Esophagus (tissue), 2 donors: ENCODE measurements at regions not wholly inside any gene's neighbourhood (a gene's known extent, or its start where the extent isn't known, plus 50 kb on each side); places are given as distances from the start of the nearest gene placed in this dataset.
A peak's percentile ranks its signal among the peaks of the same experiment; 100 is the strongest.
"Not testable (repeated sequence)": the region's sequence is repeated elsewhere in the genome, so short reads cannot be mapped to it uniquely, and the experiment has no call there.

Experiments
- H3K27ac ChIP-seq, 2 donors: one replicate each; pipeline ENCODE4 v1.5.1; 2013; ENCODE audit warnings: low read depth in 2 of 2, mild to moderate bottlenecking in 2 of 2, inconsistent platforms in 1 of 2, low read length in 1 of 2, moderate library complexity in 1 of 2
- H3K27me3 ChIP-seq, 2 donors: one replicate each; pipeline ENCODE4 v1.6.1; 2013; ENCODE audit warnings: low read length in 2 of 2, control low read depth in 1 of 2, mild to moderate bottlenecking in 1 of 2; ENCODE audit not compliant: insufficient read depth in 2 of 2, control insufficient read depth in 1 of 2
- H3K36me3 ChIP-seq, 2 donors: one replicate each; pipeline ENCODE4 v1.6.1; 2013; ENCODE audit warnings: low read length in 1 of 2; ENCODE audit not compliant: control insufficient read depth in 2 of 2, insufficient read depth in 2 of 2
- H3K4me1 ChIP-seq, 2 donors: one replicate each; pipeline ENCODE4 v1.6.1; 2013; ENCODE audit warnings: low read length in 1 of 2; ENCODE audit not compliant: control insufficient read depth in 2 of 2, insufficient read depth in 2 of 2
- H3K4me3 ChIP-seq, 2 donors: one replicate each; pipeline ENCODE4 v1.5.1; 2013; ENCODE audit warnings: low read length in 2 of 2, mild to moderate bottlenecking in 2 of 2, low read depth in 1 of 2, moderate library complexity in 1 of 2
- H3K9me3 ChIP-seq, 2 donors: one replicate each; pipeline ENCODE4 v1.6.1; 2013; ENCODE audit warnings: mild to moderate bottlenecking in 2 of 2, low read depth in 1 of 2, low read length in 1 of 2, moderate library complexity in 1 of 2; ENCODE audit not compliant: control insufficient read depth in 2 of 2, insufficient read depth in 1 of 2
- WGBS, 2 donors: extraction: QIAGEN DNeasy Blood & Tissue Kit; methylation state at CpG; one replicate each; pipeline ENCODE4 v1.1.7; 2013; 5-methylcytosine and 5-hydroxymethylcytosine counted together
- donor health status: healthy with polysubstance abuse.
- donor health status: Bipolar disorder and iron deficiency.

DNA sequence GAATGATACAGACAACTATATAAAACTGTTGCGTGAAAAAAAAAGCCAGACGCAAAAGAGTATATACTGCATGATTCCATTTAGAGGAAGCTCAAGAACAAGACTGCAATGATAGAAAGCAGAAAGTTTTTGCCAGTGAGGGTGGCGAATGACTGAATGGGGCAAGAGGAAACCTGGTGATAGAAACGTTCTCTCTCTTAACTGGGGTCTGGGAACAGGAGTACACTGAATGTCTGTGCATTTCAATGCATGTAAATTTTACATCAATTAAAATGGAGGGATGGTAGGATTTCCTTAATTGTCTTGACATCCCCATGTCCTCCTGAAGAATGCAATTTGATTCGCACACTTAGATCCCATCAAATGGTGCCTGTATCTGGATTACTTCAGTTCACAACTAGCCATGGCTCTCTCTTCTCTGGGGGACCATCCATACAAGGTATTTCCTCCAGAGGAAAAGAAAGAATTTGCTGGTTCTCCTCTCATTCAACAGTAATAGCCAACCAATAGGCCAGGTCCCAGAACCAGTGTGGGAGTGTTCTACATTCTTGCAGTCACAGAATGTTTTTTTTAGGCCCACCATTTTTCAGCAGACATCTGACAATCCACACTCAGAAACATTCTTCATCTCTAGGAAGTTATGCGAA lies 221.0 kb upstream of the KLF14 start:
- no peaks in the 10 kb centered on the region for H3K27me3 ChIP-seq
- H3K9me3 ChIP-seq: no peaks in the 10 kb centered on the region
- no peak overlapping the region for H3K4me3 ChIP-seq
- no peak overlapping the region for H3K27ac ChIP-seq
- peaks cover 0 to 7% of the 10 kb centered on the region in 2 donors for H3K36me3 ChIP-seq
- 88 to 89% methylated on average over 6 of the region's 6 CpGs for WGBS, 2 donors
- peaks cover 5 to 6% of the 10 kb centered on the region in 2 donors for H3K4me1 ChIP-seq

DNA sequence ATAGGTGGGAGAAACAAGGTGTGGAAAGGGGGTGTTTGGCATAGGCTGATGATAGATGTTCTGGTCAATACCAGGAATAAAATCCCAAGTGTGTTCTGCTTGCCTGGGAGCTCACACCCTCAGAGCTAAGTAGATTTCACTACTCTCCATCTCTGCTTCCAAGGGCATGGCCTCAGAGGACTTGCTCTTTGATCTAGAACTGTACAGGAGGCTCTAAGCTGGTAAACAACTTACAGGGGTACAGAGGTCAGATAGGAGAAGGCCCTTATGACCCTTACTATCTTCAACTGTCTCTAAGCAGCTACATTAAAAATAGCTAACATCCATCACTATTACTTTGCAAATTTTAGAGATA lies 221.5 kb upstream of the KLF14 start:
- no peak overlapping the region for H3K27ac ChIP-seq
- H3K9me3 ChIP-seq: no peaks in the 10 kb centered on the region
- H3K4me1 ChIP-seq: peaks cover 5 to 6% of the 10 kb centered on the region in 2 donors
- no peak overlapping the region for H3K4me3 ChIP-seq
- H3K27me3 ChIP-seq: no peaks in the 10 kb centered on the region
- H3K36me3 ChIP-seq: peaks cover 0 to 7% of the 10 kb centered on the region in 2 donors

DNA sequence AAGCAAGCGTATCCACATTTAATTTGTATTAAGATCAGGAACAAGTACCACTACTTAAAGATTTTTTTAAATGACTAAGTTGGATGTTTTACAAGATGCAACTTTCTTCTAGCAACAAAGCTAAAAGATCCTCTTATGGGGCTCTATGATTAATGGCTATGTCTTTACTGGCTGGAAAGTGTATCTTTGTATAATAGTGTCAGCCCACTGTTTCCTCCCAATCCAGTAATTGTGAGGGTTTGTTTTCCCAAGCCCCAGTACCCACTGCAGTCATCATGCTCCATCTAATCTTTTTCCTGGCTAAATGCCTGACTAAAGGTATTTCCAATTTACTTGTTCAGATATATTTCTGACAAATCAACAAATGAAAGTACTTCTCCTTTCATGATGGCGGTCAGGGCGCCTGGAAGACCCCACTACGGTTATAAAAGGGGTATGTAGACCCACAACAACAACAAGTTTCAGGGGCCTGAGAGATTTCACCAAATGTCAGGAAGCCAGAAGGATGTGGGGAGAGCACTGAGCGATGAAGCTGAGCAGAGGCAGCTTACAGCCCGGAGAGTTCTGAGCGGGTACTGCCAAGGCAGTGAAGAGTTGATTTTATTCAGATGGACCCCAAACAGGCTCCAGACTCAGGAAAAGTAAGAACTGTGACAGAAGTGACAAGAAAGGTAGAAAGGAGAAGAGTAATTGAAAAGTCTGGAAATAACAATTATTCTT lies 222.6 kb upstream of the KLF14 start:
- no peak overlapping the region for H3K4me3 ChIP-seq

DNA sequence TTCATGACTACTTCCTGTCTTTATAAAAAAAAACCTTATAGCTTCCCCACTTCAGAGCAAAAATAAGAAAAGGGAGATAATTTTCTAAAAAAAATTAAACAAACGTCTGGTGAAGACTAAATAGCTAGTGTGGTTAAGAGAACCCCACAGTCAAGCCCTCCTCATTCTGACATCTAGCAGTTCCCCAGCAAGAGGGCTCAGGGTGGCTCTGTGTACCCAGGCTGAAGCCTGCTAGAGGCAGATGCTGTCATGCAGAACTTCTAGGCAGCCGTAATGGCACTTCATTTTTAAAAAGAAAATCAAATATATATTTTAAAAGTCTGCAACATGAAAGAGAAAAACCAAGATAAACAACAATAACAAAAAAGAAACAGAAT lies 223.1 kb upstream of the KLF14 start:
- H3K27ac ChIP-seq: no peak overlapping the region
- no peaks in the 10 kb centered on the region for H3K36me3 ChIP-seq
- no peak overlapping the region for H3K4me3 ChIP-seq
- H3K27me3 ChIP-seq: no peaks in the 10 kb centered on the region
- peaks cover 0 to 2% of the 10 kb centered on the region in 2 donors for H3K4me1 ChIP-seq
- no peaks in the 10 kb centered on the region for H3K9me3 ChIP-seq
- WGBS, 2 donors: 35 to 44% methylated on average over 2 of the region's 2 CpGs

More for the DNA sequence above, 222.6 kb upstream of the KLF14 start:
- no peaks in the 10 kb centered on the region for H3K27me3 ChIP-seq
- H3K4me1 ChIP-seq: peaks cover 0 to 2% of the 10 kb centered on the region in 2 donors
- H3K36me3 ChIP-seq: no peaks in the 10 kb centered on the region
- H3K27ac ChIP-seq: peak overlapping the region in 1 of 2 donors; percentile 3
- WGBS, 2 donors: 56 to 65% methylated on average over 7 of the region's 7 CpGs
- H3K9me3 ChIP-seq: no peaks in the 10 kb centered on the region

DNA sequence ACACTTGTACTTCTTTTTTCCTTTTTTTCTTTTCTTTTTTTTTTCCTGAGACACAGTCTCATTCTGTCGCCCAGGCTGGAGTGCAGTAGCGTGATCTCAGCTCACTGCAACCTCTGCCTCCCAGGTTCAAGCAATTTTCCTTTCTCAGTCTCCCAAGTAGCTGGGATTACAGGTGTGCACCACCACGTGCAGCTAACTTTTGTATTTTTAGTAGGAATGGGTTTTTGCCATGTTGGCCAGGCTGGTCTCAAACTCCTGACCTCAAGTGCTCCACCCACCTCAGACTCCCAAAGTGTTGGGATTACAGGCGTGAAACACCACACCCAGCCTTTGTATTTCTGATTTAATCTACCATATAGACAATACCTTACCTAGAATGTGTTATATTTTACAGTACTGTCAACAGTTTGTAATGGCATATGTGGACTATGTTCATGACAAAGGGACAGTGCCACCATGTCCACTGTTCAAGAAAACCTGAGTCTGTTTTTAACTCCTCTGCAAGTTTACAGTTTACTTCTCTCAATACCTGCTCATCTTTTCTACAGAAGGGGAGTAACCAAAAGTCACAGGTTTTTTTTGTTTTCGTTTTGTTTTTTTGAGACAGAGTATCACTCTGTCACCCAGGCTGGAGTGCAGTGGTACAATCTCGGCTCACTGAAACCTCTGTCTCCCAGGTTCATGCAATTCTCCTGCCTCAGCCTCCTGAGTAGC lies 223.9 kb upstream of the KLF14 start:
- not testable (repeated sequence) for H3K4me1 ChIP-seq, H3K27me3 ChIP-seq, H3K36me3 ChIP-seq, H3K4me3 ChIP-seq, H3K9me3 ChIP-seq, H3K27ac ChIP-seq
- WGBS, 2 donors: 80 to 85% methylated on average over 6 of the region's 6 CpGs

DNA sequence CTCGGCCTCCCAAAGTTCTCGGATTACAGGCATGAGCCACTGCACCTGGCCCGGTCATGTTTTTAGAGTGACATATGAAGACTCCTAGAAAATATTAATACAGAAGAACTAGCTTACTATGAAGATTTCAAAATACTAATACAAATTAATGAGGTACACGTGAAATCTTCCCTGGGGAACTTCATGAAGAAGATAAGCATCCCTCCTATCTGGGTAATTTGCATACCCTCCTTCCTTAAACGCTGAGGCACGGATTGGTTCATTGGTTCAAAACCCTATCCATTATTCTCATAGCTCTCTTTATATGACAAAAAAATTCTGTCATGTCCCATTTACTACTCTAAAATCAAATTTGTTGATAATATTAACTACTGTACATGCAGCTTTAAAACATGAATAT lies 224.8 kb upstream of the KLF14 start:
- 55 to 74% methylated on average over 6 of the region's 6 CpGs for WGBS, 2 donors
- no peaks in the 10 kb centered on the region for H3K9me3 ChIP-seq
- H3K4me1 ChIP-seq: no peaks in the 10 kb centered on the region
- H3K4me3 ChIP-seq: no peak overlapping the region
- H3K27ac ChIP-seq: no peak overlapping the region
- H3K36me3 ChIP-seq: no peaks in the 10 kb centered on the region
- H3K27me3 ChIP-seq: no peaks in the 10 kb centered on the region

DNA sequence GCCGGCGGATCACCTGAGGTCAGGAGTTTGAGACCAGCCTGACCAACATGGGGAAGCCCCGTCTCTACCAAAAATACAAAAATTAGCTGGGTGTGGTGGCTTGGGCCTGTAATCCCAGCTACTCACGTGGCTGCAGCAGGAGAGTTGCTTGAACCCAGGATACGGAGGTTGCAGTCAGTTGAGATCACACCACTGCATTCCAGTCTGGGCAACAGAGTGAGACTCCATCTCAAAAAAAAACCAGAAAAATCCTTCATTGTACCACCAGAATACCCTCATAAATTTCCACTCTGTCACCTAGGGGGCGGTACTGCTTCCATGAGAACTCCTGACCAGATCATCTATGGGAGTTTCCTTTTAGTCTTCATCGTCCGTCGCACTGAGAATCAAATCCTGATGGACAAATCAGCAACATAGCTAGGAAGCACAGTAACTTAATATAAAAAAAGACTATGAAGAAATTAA lies 225.8 kb upstream of the KLF14 start:
- no peaks in the 10 kb centered on the region for H3K9me3 ChIP-seq
- H3K4me1 ChIP-seq: no peaks in the 10 kb centered on the region
- peak overlapping the region; percentile 65 to 74 for H3K27ac ChIP-seq
- peak overlapping the region in 1 of 2 donors; percentile 45 for H3K4me3 ChIP-seq
- no peaks in the 10 kb centered on the region for H3K27me3 ChIP-seq
- no peaks in the 10 kb centered on the region for H3K36me3 ChIP-seq
- 44 to 59% methylated on average over 9 of the region's 9 CpGs for WGBS, 2 donors

DNA sequence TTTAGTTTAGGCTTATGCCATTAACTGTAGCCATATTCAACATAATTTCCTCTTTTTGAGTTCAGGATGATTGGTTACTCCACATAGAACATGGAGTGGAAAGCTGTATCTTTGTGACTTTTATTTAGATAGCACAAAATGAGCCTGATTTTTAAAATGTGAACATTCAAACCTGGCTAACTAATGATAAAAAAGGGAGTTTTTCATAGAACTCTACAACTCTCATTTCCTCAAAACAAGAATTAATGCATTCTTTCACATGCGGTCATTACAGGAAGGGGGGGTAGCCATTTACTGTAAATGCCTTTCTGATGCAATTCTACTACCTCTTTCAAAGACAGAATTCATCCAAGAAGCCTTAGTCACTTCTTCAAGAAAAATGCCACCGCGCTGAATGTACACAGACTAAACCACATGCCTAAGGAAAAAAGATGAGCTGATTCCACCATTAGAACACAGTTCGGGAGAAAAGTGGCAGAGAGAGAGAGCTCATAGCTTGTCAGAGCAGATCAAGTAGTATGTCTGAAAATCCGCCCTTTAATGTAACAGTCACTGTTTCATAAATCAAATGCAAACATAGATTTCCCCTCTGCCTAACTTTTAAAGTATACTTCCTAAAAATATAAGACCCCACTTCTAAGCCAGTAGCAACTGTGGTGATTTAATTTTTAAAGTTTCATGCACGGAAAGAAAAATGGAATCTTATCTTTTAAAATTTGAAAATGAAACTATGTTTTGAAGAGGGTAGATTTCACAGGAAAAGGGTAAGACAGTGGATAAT lies 226.4 kb upstream of the KLF14 start:
- Histone ChIP-seq H3K4me1 (no peaks in the 10 kb centered on the region), H3K4me3 (peak overlapping the region in 1 of 2 donors; percentile 45), H3K9me3 (no peaks in the 10 kb centered on the region), H3K36me3 (no peaks in the 10 kb centered on the region), H3K27me3 (no peaks in the 10 kb centered on the region), H3K27ac (peak overlapping the region; percentile 65 to 82)
- WGBS, 2 donors: 25 to 49% methylated on average over 6 of the region's 6 CpGs

DNA sequence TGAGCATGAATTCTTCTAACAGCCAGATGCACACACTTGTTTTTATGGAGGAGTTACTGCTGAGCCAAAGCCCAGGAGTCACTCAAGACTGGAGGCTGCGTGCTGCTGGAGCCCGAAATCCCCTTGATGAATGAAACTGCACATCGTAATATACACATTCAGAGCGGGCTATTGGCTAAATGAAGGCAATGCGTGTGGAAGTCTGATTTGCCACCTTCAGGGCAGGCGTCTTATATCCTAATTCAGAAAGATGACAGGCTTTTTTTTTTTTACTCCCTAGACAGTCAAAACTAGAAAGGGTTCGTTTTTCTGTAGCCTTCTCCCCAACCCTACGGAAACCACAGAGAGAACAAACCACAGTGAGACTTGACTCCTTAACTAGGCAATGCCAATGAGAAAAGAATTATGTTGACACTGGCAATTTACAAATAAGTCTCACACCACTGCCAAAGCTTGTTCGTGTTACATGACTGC lies 227.2 kb upstream of the KLF14 start:
- H3K4me3 ChIP-seq: peak overlapping the region in 1 of 2 donors; percentile 45
- H3K27me3 ChIP-seq: no peaks in the 10 kb centered on the region
- H3K9me3 ChIP-seq: no peaks in the 10 kb centered on the region
- 46 to 60% methylated on average over 9 of the region's 9 CpGs for WGBS, 2 donors
- H3K4me1 ChIP-seq: no peaks in the 10 kb centered on the region
- H3K27ac ChIP-seq: peak overlapping the region; percentile 54 to 75
- no peaks in the 10 kb centered on the region for H3K36me3 ChIP-seq
